Upper lobe of left lung (tissue), 6 donors: ENCODE measurements at regions not wholly inside any gene's neighbourhood (a gene's known extent, or its start where the extent isn't known, plus 50 kb on each side); places are given as distances from the start of the nearest gene placed in this dataset.
"Not testable (repeated sequence)": the region's sequence is repeated elsewhere in the genome, so short reads cannot be mapped to it uniquely, and the experiment has no call there.

Experiments used
- ATAC-seq, 2 donors: fragments of 200-7000 bp; cut with Tn5 transposase; one replicate each; pipeline ENCODE4 v1.9.1; 2022; ENCODE audit warnings: mild to moderate bottlenecking in 2 of 2, moderate library complexity in 2 of 2; ENCODE audit not compliant: low FRiP score in 2 of 2
- DNase-seq, 2 donors: peaks; one replicate each; pipeline ENCODE4 v3.0.0-alpha.2; 2019 to 2020
- H3K27ac ChIP-seq, 4 donors: fragments of 200-600 bp; sonication (generic); one replicate each; pipeline ENCODE4 v1.5.1; 2016 to 2019
- H3K27me3 ChIP-seq, 4 donors: fragments of 200-600 bp; sonication (generic); one replicate each; pipeline ENCODE4 v1.5.1; 2017 to 2019
- H3K36me3 ChIP-seq, 4 donors: fragments of 200-600 bp; sonication (generic); one replicate each; pipeline ENCODE4 v1.5.1; 2016 to 2019
- H3K4me1 ChIP-seq, 4 donors: fragments of 200-600 bp; sonication (generic); one replicate each; pipeline ENCODE4 v1.5.1; 2018 to 2019
- H3K4me3 ChIP-seq, 4 donors: fragments of 200-600 bp; sonication (generic); one replicate each; pipeline ENCODE4 v1.5.1; 2017 to 2019; ENCODE audit warnings: mild to moderate bottlenecking in 2 of 4, moderate library complexity in 1 of 4
- H3K9me3 ChIP-seq, 4 donors: fragments of 200-600 bp; sonication (generic); one replicate each; pipeline ENCODE4 v1.5.1; 2018 to 2019
- EP300 ChIP-seq, 4 donors: sonication (generic); formaldehyde crosslinking; IDR thresholded peaks; one replicate each; pipeline ENCODE4 v1.5.1; 2017; ENCODE audit warnings: antibody characterized with exemption in 4 of 4, control low read depth in 2 of 4
- POLR2A ChIP-seq, 4 donors: fragments of 450-650 bp; IDR thresholded peaks; one replicate each; pipeline ENCODE4 v1.5.1; 2016 to 2017; ENCODE audit warnings: antibody characterized with exemption in 4 of 4, mild to moderate bottlenecking in 2 of 4
- POLR2AphosphoS5 ChIP-seq, 2 donors: sonication (generic); formaldehyde crosslinking; IDR thresholded peaks; one replicate each; pipeline ENCODE4 v1.5.1; 2017; ENCODE audit warnings: antibody characterized with exemption in 2 of 2
- WGBS, 2 donors: methylation state at CpG; one replicate each; pipeline ENCODE4 v1.1.5; 2017 to 2018; 5-methylcytosine and 5-hydroxymethylcytosine counted together
- TF ChIP-seq, protein P1 (sequence below), 6 experiments: fragments of 450-650 bp in 4 of 6; fragments of 200-600 bp in 2 of 6; sonication (generic) in 2 of 6; IDR thresholded peaks; one replicate each; pipeline ENCODE4 v1.5.1; 2016 to 2019; ENCODE audit warnings: antibody characterized with exemption in 6 of 6
- donor health status: DM: no; HTN: no; CAD: no; lungs with moderate emphysema.
- donor health status: DM: no; HTN: yes; CAD: no; lungs with severe emphysema.

DNA sequence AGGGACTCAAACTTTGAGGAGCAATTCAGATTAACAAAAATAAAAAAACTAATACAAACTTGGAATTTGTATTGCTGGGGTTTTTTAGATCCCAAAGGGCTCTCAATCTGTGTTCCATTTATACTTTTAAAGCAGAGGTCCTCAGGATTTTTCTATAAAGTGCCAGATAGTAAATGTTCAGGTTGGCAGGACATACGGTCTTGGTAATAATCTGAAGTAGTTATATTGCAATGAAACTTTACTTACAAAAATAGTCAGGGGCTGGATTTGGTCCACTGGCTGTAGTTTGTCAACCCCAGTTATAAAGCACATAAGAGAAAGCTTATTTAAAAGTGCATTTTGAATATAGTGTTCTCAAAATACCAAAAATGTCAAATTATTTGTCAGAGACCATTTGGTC lies 164.1 kb upstream of the CTSO start:
- Histone ChIP-seq H3K27me3 (no peaks in the 10 kb centered on the region), H3K9me3 (no peaks in the 10 kb centered on the region), H3K4me1 (no peaks in the 10 kb centered on the region), H3K27ac (no peak overlapping the region), H3K36me3 (no peaks in the 10 kb centered on the region), H3K4me3 (no peak overlapping the region)
- ATAC-seq, result no peak
- no peak for DNase-seq
- TF ChIP-seq, protein P1, sequence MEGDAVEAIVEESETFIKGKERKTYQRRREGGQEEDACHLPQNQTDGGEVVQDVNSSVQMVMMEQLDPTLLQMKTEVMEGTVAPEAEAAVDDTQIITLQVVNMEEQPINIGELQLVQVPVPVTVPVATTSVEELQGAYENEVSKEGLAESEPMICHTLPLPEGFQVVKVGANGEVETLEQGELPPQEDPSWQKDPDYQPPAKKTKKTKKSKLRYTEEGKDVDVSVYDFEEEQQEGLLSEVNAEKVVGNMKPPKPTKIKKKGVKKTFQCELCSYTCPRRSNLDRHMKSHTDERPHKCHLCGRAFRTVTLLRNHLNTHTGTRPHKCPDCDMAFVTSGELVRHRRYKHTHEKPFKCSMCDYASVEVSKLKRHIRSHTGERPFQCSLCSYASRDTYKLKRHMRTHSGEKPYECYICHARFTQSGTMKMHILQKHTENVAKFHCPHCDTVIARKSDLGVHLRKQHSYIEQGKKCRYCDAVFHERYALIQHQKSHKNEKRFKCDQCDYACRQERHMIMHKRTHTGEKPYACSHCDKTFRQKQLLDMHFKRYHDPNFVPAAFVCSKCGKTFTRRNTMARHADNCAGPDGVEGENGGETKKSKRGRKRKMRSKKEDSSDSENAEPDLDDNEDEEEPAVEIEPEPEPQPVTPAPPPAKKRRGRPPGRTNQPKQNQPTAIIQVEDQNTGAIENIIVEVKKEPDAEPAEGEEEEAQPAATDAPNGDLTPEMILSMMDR (IDR thresholded peaks at IDR 0.05), result no peak
- TF ChIP-seq POLR2AphosphoS5 (IDR thresholded peaks at IDR 0.05), result no peak
- TF ChIP-seq EP300 (IDR thresholded peaks at IDR 0.05), result no peak
- TF ChIP-seq POLR2A (IDR thresholded peaks at IDR 0.05), result no peak
- 0 to 42% methylated on average over 1 of the region's 1 CpG for WGBS, 2 donors

DNA sequence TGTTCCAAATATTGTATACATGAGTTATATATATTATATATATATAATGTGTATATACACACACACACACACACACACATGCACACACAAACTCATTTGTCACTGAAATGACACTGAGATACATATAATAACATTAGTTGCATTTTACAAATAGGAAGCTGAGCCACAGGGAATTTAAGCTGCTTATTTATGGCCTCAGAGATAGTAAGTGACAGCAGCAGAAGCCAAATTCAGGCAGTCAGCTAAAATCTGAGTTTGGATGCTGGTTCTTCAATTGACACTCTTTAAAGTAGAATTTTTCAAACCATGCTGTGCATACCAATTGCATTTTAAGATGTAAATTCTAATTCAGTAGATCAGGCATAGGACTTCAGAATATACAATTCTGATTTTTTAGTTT lies 163.3 kb upstream of the CTSO start:
- Histone ChIP-seq H3K9me3 (no peaks in the 10 kb centered on the region), H3K27ac (no peak overlapping the region), H3K36me3 (no peaks in the 10 kb centered on the region), H3K27me3 (no peaks in the 10 kb centered on the region), H3K4me1 (no peaks in the 10 kb centered on the region), H3K4me3 (no peak overlapping the region)
- ATAC-seq (no peak), DNase-seq (no peak)
- TF ChIP-seq EP300 (IDR thresholded peaks at IDR 0.05) (no peak), POLR2AphosphoS5 (IDR thresholded peaks at IDR 0.05) (no peak), POLR2A (IDR thresholded peaks at IDR 0.05) (no peak)
- TF ChIP-seq, protein P1 (IDR thresholded peaks at IDR 0.05), result no peak

DNA sequence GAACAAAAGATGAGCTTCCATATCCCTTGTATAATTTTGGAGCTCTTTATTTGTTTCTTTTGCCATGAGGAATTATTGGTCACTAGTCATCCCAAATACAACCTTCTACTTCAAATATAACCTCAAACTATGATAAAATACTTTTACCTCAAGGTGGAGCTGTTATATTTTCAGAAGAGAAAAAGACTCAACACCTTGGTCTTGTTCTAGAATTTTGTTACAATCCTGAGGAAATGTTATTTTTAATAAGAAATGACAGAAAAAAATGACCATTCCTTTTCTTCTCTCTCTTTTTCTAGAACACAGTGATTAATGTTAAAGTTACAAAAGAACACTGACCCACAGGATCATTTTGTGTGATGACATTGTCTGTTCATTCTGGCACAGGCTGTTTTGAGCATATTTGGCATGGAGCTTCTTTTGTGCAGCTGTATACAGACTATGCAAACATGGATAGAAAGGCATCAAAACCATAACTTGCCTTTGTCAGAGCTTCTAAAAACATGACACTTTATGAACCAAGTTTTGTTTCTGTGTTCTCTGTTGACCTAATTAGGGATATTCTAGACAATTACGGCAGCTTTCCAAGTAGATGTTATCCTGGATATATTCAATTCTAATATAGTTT lies 159.6 kb upstream of the CTSO start:
- no peaks in the 10 kb centered on the region for H3K27me3 ChIP-seq
- DNase-seq (no peak), ATAC-seq (no peak)
- WGBS, 2 donors, result 52 to 64% methylated on average over 1 of the region's 1 CpG
- no peaks in the 10 kb centered on the region for H3K9me3 ChIP-seq
- TF ChIP-seq POLR2AphosphoS5 (IDR thresholded peaks at IDR 0.05), result no peak
- no peak for TF ChIP-seq POLR2A (IDR thresholded peaks at IDR 0.05)
- TF ChIP-seq, protein P1 (IDR thresholded peaks at IDR 0.05), result no peak
- no peak overlapping the region for H3K4me3 ChIP-seq
- no peaks in the 10 kb centered on the region for H3K4me1 ChIP-seq
- H3K27ac ChIP-seq, result no peak overlapping the region
- no peaks in the 10 kb centered on the region for H3K36me3 ChIP-seq

DNA sequence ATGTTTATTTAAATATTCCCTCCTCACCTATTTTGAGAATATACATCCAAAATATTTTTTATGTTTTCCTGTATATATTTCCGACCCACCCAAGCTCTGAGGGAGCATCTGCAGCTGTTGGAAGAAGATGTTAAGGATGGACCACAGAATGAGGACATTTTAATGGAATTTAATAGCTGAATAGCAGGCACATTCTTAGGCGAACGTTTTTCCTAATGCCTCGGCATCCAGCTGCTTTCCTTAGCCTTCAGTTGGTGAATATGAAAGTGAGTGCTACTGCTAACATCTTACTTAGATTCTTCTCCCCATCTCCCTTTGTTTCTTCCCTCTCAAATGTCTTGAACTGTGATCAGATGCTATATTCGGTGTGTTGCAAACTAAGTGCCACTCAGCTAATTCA lies 158.0 kb upstream of the CTSO start:
- TF ChIP-seq POLR2AphosphoS5 (IDR thresholded peaks at IDR 0.05), result no peak
- H3K27ac ChIP-seq, result no peak overlapping the region
- H3K9me3 ChIP-seq, result no peaks in the 10 kb centered on the region
- H3K4me3 ChIP-seq, result no peak overlapping the region
- 59 to 60% methylated on average over 5 of the region's 5 CpGs for WGBS, 2 donors
- H3K36me3 ChIP-seq, result no peaks in the 10 kb centered on the region
- no peaks in the 10 kb centered on the region for H3K27me3 ChIP-seq
- ATAC-seq (no peak), DNase-seq (no peak)
- no peaks in the 10 kb centered on the region for H3K4me1 ChIP-seq

DNA sequence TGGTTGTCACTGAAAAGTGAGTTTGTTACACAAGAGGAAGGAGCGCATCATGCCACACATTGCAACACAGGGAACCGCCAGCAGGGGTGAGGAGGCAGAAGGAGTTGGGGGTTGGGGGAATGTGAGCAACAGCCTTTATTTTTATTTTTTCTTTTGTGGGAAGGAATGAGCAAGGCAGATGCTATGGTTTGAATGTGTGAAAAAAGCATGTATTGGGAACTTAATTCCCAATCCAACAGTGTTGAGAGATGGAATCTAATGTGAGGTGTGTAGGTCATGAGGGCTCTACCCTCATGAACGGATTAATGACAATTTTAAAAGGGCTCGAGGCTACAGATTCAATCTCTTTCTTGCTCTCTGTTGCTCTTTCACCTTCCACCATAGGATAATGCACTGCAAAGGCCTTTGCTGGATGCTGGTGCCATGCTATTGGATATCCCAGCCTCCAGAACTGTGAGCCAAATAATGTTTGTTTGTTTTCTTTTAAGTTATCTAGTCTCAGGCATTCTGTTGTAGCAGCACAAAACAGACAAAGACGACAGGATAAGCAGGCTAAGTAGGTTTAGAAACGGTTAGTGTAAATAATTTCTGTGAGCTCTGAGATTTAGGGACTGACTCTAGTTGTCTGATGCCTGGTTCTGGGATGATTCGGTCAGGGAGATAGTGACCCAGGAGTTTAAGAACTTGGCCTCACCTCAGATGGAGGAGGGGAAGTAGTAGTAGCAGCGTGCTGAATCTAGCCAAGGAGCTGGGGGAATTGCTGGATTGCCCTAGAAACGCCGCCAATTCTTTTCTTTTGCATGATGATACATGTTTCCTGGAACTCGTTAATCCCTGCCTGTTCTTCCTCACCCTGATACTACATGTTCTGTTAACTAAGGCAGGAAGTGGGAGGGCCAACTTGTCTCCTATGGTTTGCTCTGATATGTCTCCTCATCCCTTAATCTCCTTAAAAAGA lies 156.6 kb upstream of the CTSO start:
- H3K4me3 ChIP-seq, result no peak overlapping the region
- no peaks in the 10 kb centered on the region for H3K36me3 ChIP-seq
- H3K27me3 ChIP-seq, result no peaks in the 10 kb centered on the region
- no peaks in the 10 kb centered on the region for H3K4me1 ChIP-seq
- no peaks in the 10 kb centered on the region for H3K9me3 ChIP-seq
- WGBS, 2 donors, result 43 to 48% methylated on average over 11 of the region's 11 CpGs
- H3K27ac ChIP-seq, result no peak overlapping the region
- no peak for DNase-seq
- peak in 1 of 2 donors; percentile 75 for ATAC-seq
- TF ChIP-seq, protein P1 (IDR thresholded peaks at IDR 0.05), result no peak
- TF ChIP-seq POLR2A (IDR thresholded peaks at IDR 0.05) (no peak), EP300 (IDR thresholded peaks at IDR 0.05) (no peak), POLR2AphosphoS5 (IDR thresholded peaks at IDR 0.05) (no peak)

DNA sequence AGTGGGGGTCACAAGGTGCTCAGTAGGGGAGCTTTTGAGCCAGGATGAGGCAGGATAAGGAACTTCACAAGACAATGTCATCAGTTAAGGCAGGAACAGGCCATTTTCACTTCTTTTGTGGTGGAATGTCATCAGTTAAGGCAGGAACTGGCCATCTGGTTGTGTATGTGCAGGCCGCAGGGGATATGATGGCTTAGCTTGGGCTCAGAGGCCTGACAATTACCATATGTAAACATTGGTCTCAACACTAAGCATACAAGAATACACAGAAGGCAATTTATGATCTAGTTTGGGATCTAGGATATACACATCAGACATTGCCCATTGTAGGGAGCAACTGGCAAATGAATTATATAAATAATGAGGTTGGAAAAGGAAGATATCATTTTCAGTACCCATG lies 155.4 kb upstream of the CTSO start:
- H3K27ac ChIP-seq, ATAC-seq, H3K4me1 ChIP-seq, H3K4me3 ChIP-seq, H3K27me3 ChIP-seq, H3K9me3 ChIP-seq, H3K36me3 ChIP-seq, DNase-seq: not testable (repeated sequence)
- WGBS, 2 donors, result 61 to 80% methylated on average over 1 of the region's 1 CpG
